SJSA1 (cell line): ENCODE measurements at regions not wholly inside any gene's neighbourhood (a gene's known extent, or its start where the extent isn't known, plus 50 kb on each side); places are given as distances from the start of the nearest gene placed in this dataset.
A peak's percentile ranks its signal among the peaks of the same experiment; 100 is the strongest.

Source experiments
- DNase-seq, 2 experiments: peaks; one replicate each; pipeline ENCODE4 v3.0.0-alpha.2; 2015 to 2020; ENCODE audit warnings: low spot score in 2 of 2, low read depth in 1 of 2
- H3K27ac ChIP-seq: fragments of 250-450 bp; sonication (Bioruptor Pico); 2 replicates; pipeline ENCODE4 v1.5.1; 2020; ENCODE audit warnings: mild to moderate bottlenecking, moderate library complexity
- H3K27me3 ChIP-seq: fragments of 250-450 bp; sonication (Bioruptor Pico); replicated peaks from 2 replicates; pipeline ENCODE4 v1.5.1; 2020; ENCODE audit warnings: mild to moderate bottlenecking, moderate library complexity
- H3K36me3 ChIP-seq: fragments of 250-450 bp; sonication (Bioruptor Pico); 2 replicates; pipeline ENCODE4 v1.5.1; 2020; ENCODE audit warnings: mild to moderate bottlenecking
- H3K4me1 ChIP-seq: fragments of 250-450 bp; sonication (Bioruptor Pico); replicated peaks from 2 replicates; pipeline ENCODE4 v1.6.1; 2021; ENCODE audit warnings: mild to moderate bottlenecking
- H3K4me3 ChIP-seq: fragments of 250-450 bp; sonication (Bioruptor Pico); 2 replicates; pipeline ENCODE4 v1.5.1; 2020; ENCODE audit warnings: mild to moderate bottlenecking
- H3K9me3 ChIP-seq: fragments of 250-450 bp; sonication (Bioruptor Pico); replicated peaks from 2 replicates; pipeline ENCODE4 v1.5.1; 2020; ENCODE audit warnings: mild to moderate bottlenecking

GRCh38 chr1:243996223-243996622 lies 54.9 kb upstream of the ZBTB18 start:
- Histone ChIP-seq H3K27ac (no peak overlapping the region), H3K4me1 (no peaks in the 10 kb centered on the region), H3K4me3 (no peak overlapping the region), H3K9me3 (no peaks in the 10 kb centered on the region), H3K27me3 (no peaks in the 10 kb centered on the region), H3K36me3 (no peaks in the 10 kb centered on the region)
- DNase-seq, result no peak

- DNase-seq, result no peak
- Histone ChIP-seq H3K4me1 (no peaks in the 10 kb centered on the region), H3K27me3 (no peaks in the 10 kb centered on the region), H3K4me3 (no peak overlapping the region), H3K27ac (no peak overlapping the region), H3K36me3 (no peaks in the 10 kb centered on the region), H3K9me3 (no peaks in the 10 kb centered on the region; the same call in 1 of the 2 replicates)
Measured at GRCh38 chr1:243991650-243992049, 59.4 kb upstream of the ZBTB18 start.

GRCh38 chr1:243984788-243985187 lies 66.3 kb upstream of the ZBTB18 start:
- H3K4me1 ChIP-seq, result no peaks in the 10 kb centered on the region
- no peaks in the 10 kb centered on the region for H3K36me3 ChIP-seq
- no peaks in the 10 kb centered on the region; the same call in 1 of the 2 replicates for H3K9me3 ChIP-seq
- no peaks in the 10 kb centered on the region for H3K27me3 ChIP-seq
- H3K4me3 ChIP-seq, result no peak overlapping the region
- no peak overlapping the region for H3K27ac ChIP-seq
- DNase-seq, result peak in 1 of 2 experiments; percentile 16

- DNase-seq, result peak in 1 of 2 experiments; percentile 36
- no peak overlapping the region for H3K27ac ChIP-seq
- H3K4me1 ChIP-seq, result no peaks in the 10 kb centered on the region
- H3K4me3 ChIP-seq, result no peak overlapping the region
- no peaks in the 10 kb centered on the region for H3K27me3 ChIP-seq
- no peaks in the 10 kb centered on the region for H3K36me3 ChIP-seq
- H3K9me3 ChIP-seq, result no peaks in the 10 kb centered on the region; the same call in 1 of the 2 replicates
Measured at GRCh38 chr1:243982447-243983018, 68.5 kb upstream of the ZBTB18 start.

GRCh38 chr1:243980471-243980870 lies 70.6 kb upstream of the ZBTB18 start:
- no peak for DNase-seq
- Histone ChIP-seq H3K27me3 (no peaks in the 10 kb centered on the region), H3K36me3 (no peaks in the 10 kb centered on the region), H3K9me3 (no peaks in the 10 kb centered on the region), H3K4me1 (peaks cover 6% of the 10 kb centered on the region), H3K27ac (no peak overlapping the region), H3K4me3 (no peak overlapping the region)

GRCh38 chr1:243980071-243980470 lies 71.0 kb upstream of the ZBTB18 start:
- Histone ChIP-seq H3K4me1 (peaks cover 6% of the 10 kb centered on the region), H3K27me3 (no peaks in the 10 kb centered on the region), H3K36me3 (no peaks in the 10 kb centered on the region), H3K27ac (no peak overlapping the region), H3K4me3 (no peak overlapping the region), H3K9me3 (no peaks in the 10 kb centered on the region)
- DNase-seq, result no peak

GRCh38 chr1:243979396-243979795 lies 71.7 kb upstream of the ZBTB18 start:
- H3K27me3 ChIP-seq, result no peaks in the 10 kb centered on the region
- no peaks in the 10 kb centered on the region for H3K36me3 ChIP-seq
- H3K4me1 ChIP-seq, result peaks cover 6% of the 10 kb centered on the region
- DNase-seq, result no peak
- H3K27ac ChIP-seq, result no peak overlapping the region
- H3K9me3 ChIP-seq, result no peaks in the 10 kb centered on the region
- no peak overlapping the region for H3K4me3 ChIP-seq

GRCh38 chr1:243977094-243977493 lies 74.0 kb upstream of the ZBTB18 start:
- no peak for DNase-seq
- Histone ChIP-seq H3K36me3 (no peaks in the 10 kb centered on the region), H3K4me1 (peaks cover 6% of the 10 kb centered on the region), H3K4me3 (no peak overlapping the region), H3K9me3 (no peaks in the 10 kb centered on the region), H3K27ac (no peak overlapping the region), H3K27me3 (no peaks in the 10 kb centered on the region)

GRCh38 chr1:243974451-243975292 lies 76.4 kb upstream of the ZBTB18 start:
- DNase-seq, result no peak
- Histone ChIP-seq H3K4me3 (no peak overlapping the region), H3K27me3 (no peaks in the 10 kb centered on the region)

GRCh38 chr1:243973169-243973568 lies 77.9 kb upstream of the ZBTB18 start:
- no peaks in the 10 kb centered on the region for H3K27me3 ChIP-seq
- no peak for DNase-seq
- H3K27ac ChIP-seq, result no peak overlapping the region
- no peaks in the 10 kb centered on the region for H3K36me3 ChIP-seq
- H3K9me3 ChIP-seq, result no peaks in the 10 kb centered on the region
- no peak overlapping the region for H3K4me3 ChIP-seq
- peaks cover 36% of the 10 kb centered on the region for H3K4me1 ChIP-seq

More at GRCh38 chr1:243974451-243975292, 76.4 kb upstream of the ZBTB18 start:
- H3K9me3 ChIP-seq, result no peaks in the 10 kb centered on the region
- no peak overlapping the region for H3K27ac ChIP-seq
- H3K36me3 ChIP-seq, result no peaks in the 10 kb centered on the region
- peaks cover 21% of the 10 kb centered on the region for H3K4me1 ChIP-seq

- Histone ChIP-seq H3K36me3 (no peaks in the 10 kb centered on the region), H3K27me3 (no peaks in the 10 kb centered on the region), H3K27ac (peak overlapping the region; percentile 97), H3K9me3 (no peaks in the 10 kb centered on the region), H3K4me3 (no peak overlapping the region), H3K4me1 (peaks cover 51% of the 10 kb centered on the region)
- DNase-seq, result no peak
Measured at GRCh38 chr1:243970077-243970476, 81.0 kb upstream of the ZBTB18 start.

GRCh38 chr1:243968413-243968812 lies 82.7 kb upstream of the ZBTB18 start:
- DNase-seq, result peak; percentile 76 to 90
- Histone ChIP-seq H3K36me3 (no peaks in the 10 kb centered on the region), H3K4me1 (peaks cover 51% of the 10 kb centered on the region), H3K4me3 (no peak overlapping the region), H3K9me3 (no peaks in the 10 kb centered on the region), H3K27me3 (no peaks in the 10 kb centered on the region), H3K27ac (peak overlapping the region; percentile 97)

GRCh38 chr1:243964915-243965314 lies 86.2 kb upstream of the ZBTB18 start:
- H3K36me3 ChIP-seq, result no peaks in the 10 kb centered on the region
- peak in 1 of 2 experiments; percentile 28 for DNase-seq
- H3K9me3 ChIP-seq, result no peaks in the 10 kb centered on the region
- H3K4me1 ChIP-seq, result peaks cover 44% of the 10 kb centered on the region
- no peak overlapping the region for H3K4me3 ChIP-seq
- H3K27ac ChIP-seq, result peak overlapping the region; percentile 28; the same call in 1 of the 2 replicates
- H3K27me3 ChIP-seq, result no peaks in the 10 kb centered on the region

- no peaks in the 10 kb centered on the region for H3K36me3 ChIP-seq
- no peak overlapping the region for H3K27ac ChIP-seq
- H3K4me1 ChIP-seq, result peaks cover 31% of the 10 kb centered on the region
- no peak overlapping the region for H3K4me3 ChIP-seq
- H3K27me3 ChIP-seq, result no peaks in the 10 kb centered on the region
- no peak for DNase-seq
- no peaks in the 10 kb centered on the region for H3K9me3 ChIP-seq
Measured at GRCh38 chr1:243963571-243963970, 87.5 kb upstream of the ZBTB18 start.
